ENCODE measurements at regions not wholly inside any gene's neighbourhood (a gene's known extent, or its start where the extent isn't known, plus 50 kb on each side); places are given as distances from the start of the nearest gene placed in this dataset.

- Histone ChIP-seq H3K36me3 (ENCODE audit: control insufficient read depth, insufficient read depth, low read length) (no peaks in the 10 kb centered on the region), H3K4me2 (ENCODE audit: insufficient read depth, low read length) (no peak overlapping the region), H3K9me3 (replicated peaks; ENCODE audit: control insufficient read depth, insufficient read depth, low read depth, low read length) (no peaks in the 10 kb centered on the region), H3K9ac (ENCODE audit: insufficient read depth in 1 of 2, low read depth in 2 of 2, low read length in 2 of 2) (no peak overlapping the region), H3K27ac (ENCODE audit: extremely low read depth, low read depth, low read length) (no peak overlapping the region), H4K20me1 (replicated peaks; ENCODE audit: control insufficient read depth, insufficient read depth, low read length) (no peaks in the 10 kb centered on the region), H3K4me1 (replicated peaks in 1 of 2; ENCODE audit: control insufficient read depth in 2 of 2, insufficient read depth in 2 of 2, low read length in 2 of 2) (no peaks in the 10 kb centered on the region), H3K27me3 (ENCODE audit: control insufficient read depth in 2 of 2, insufficient read depth in 2 of 2, low read length in 2 of 2) (no peaks in the 10 kb centered on the region), H3K9me1 (ENCODE audit: control insufficient read depth, insufficient read depth, low read length) (no peaks in the 10 kb centered on the region), H3K79me2 (ENCODE audit: control insufficient read depth, insufficient read depth, low read length) (no peaks in the 10 kb centered on the region), H3K4me3 (no peak overlapping the region), H2AFZ (ENCODE audit: low read depth, low read length) (no peak overlapping the region)
- ChIA-PET POLR2A (no interaction called here), CTCF (ENCODE audit: low intra/inter-chr PET ratio) (no interaction called here)
- ATAC-seq (no peak), FAIRE-seq (no peak), DNase-seq (ENCODE audit: extremely low read depth in 1 of 4, low spot score in 3 of 4) (no peak)
- no peak for TF ChIP-seq MTA1 (IDR thresholded peaks at IDR 0.05; ENCODE audit: borderline replicate concordance)
- TF ChIP-seq, protein P1, sequence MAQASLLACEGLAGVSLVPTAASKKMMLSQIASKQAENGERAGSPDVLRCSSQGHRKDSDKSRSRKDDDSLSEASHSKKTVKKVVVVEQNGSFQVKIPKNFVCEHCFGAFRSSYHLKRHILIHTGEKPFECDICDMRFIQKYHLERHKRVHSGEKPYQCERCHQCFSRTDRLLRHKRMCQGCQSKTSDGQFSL (CRISPR knock-in tag; IDR thresholded peaks at IDR 0.05): no peak
- TF ChIP-seq, protein P1 (tag; IDR thresholded peaks at IDR 0.05): no peak
- TF ChIP-seq L3MBTL2 (IDR thresholded peaks at IDR 0.05): no peak
- TF ChIP-seq, protein P2, sequence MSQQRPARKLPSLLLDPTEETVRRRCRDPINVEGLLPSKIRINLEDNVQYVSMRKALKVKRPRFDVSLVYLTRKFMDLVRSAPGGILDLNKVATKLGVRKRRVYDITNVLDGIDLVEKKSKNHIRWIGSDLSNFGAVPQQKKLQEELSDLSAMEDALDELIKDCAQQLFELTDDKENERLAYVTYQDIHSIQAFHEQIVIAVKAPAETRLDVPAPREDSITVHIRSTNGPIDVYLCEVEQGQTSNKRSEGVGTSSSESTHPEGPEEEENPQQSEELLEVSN (IDR thresholded peaks at IDR 0.05; ENCODE audit: borderline replicate concordance in 1 of 2, extremely low read depth in 1 of 2, insufficient read depth in 1 of 2, insufficient read length in 1 of 2, low read depth in 1 of 2, low read length in 1 of 2, poor library complexity in 1 of 2, severe bottlenecking in 1 of 2): no peak
- no peak for TF ChIP-seq ZNF584 (CRISPR knock-in tag; IDR thresholded peaks at IDR 0.05; ENCODE audit: low read depth)
- no peak for TF ChIP-seq ZNF780A (CRISPR knock-in tag; IDR thresholded peaks at IDR 0.05)
- no peak for TF ChIP-seq E2F5 (CRISPR knock-in tag; IDR thresholded peaks at IDR 0.05)
- no peak for TF ChIP-seq MTA2 (IDR thresholded peaks at IDR 0.05; ENCODE audit: low read depth)
- in situ Hi-C loops (cut with MboI) (no loop called here), intact Hi-C loops (cut with micrococcal nuclease) (no loop called here)
- no TSS peak for BruUV-seq (replicated peaks)
These were observed 149.4 kb upstream of the CDH20 start for GRCh38 chr18:61183798-61184197.
